ENCODE measurements at regions not wholly inside any gene's neighbourhood (a gene's known extent, or its start where the extent isn't known, plus 50 kb on each side); places are given as distances from the start of the nearest gene placed in this dataset.

- TF ChIP-seq CTCF (IDR thresholded peaks at IDR 0.05; ENCODE audit: low read depth, low read length), result no peak
- DNase-seq (ENCODE audit: low read depth, low spot score), result no peak
- H3K4me3 ChIP-seq (ENCODE audit: low read depth, low read length), result no peak overlapping the region
- in situ Hi-C loops (cut with HindIII; ENCODE audit: low sequenced_read_pairs), result no loop called here
Observed at GRCh38 chr18:79606621-79607331, 72.8 kb upstream of the CTDP1 start.

GRCh38 chr18:79607361-79607952, 72.1 kb upstream of the CTDP1 start:
- DNase-seq (ENCODE audit: low read depth, low spot score), result no peak
- TF ChIP-seq CTCF (IDR thresholded peaks at IDR 0.05; ENCODE audit: low read depth, low read length), result no peak
- in situ Hi-C loops (cut with HindIII; ENCODE audit: low sequenced_read_pairs), result no loop called here
- no peak overlapping the region for H3K4me3 ChIP-seq (ENCODE audit: low read depth, low read length)

GRCh38 chr18:79608069-79608468, 71.5 kb upstream of the CTDP1 start:
- in situ Hi-C loops (cut with HindIII; ENCODE audit: low sequenced_read_pairs), result no loop called here
- TF ChIP-seq CTCF (IDR thresholded peaks at IDR 0.05; ENCODE audit: low read depth, low read length), result no peak
- no peak for DNase-seq (ENCODE audit: low read depth, low spot score)
- H3K4me3 ChIP-seq (ENCODE audit: low read depth, low read length), result no peak overlapping the region

- DNase-seq (ENCODE audit: low read depth, low spot score), result no peak
- no peak overlapping the region for H3K4me3 ChIP-seq (ENCODE audit: low read depth, low read length)
- in situ Hi-C loops (cut with HindIII; ENCODE audit: low sequenced_read_pairs), result no loop called here
- TF ChIP-seq CTCF (IDR thresholded peaks at IDR 0.05; ENCODE audit: low read depth, low read length), result no peak
Observed at GRCh38 chr18:79608535-79608934, 71.1 kb upstream of the CTDP1 start.

GRCh38 chr18:79608999-79609461, 70.6 kb upstream of the CTDP1 start:
- no peak for TF ChIP-seq CTCF (IDR thresholded peaks at IDR 0.05; ENCODE audit: low read depth, low read length)
- in situ Hi-C loops (cut with HindIII; ENCODE audit: low sequenced_read_pairs), result no loop called here
- H3K4me3 ChIP-seq (ENCODE audit: low read depth, low read length), result no peak overlapping the region
- DNase-seq (ENCODE audit: low read depth, low spot score), result no peak

GRCh38 chr18:79609841-79610281, 69.7 kb upstream of the CTDP1 start:
- no peak for TF ChIP-seq CTCF (IDR thresholded peaks at IDR 0.05; ENCODE audit: low read depth, low read length)
- DNase-seq (ENCODE audit: low read depth, low spot score), result no peak
- in situ Hi-C loops (cut with HindIII; ENCODE audit: low sequenced_read_pairs), result no loop called here
- no peak overlapping the region for H3K4me3 ChIP-seq (ENCODE audit: low read depth, low read length)

All from astrocyte of the spinal cord (primary cell).